Right ventricle myocardium inferior (tissue), 1 donor: ENCODE measurements at regions not wholly inside any gene's neighbourhood (a gene's known extent, or its start where the extent isn't known, plus 50 kb on each side); places are given as distances from the start of the nearest gene placed in this dataset.

Experiments used
- ATAC-seq: fragments of 200-7000 bp; cut with Tn5 transposase; one replicate; pipeline ENCODE4 v1.9.1; 2020; ENCODE audit warnings: mild to moderate bottlenecking, moderate library complexity
- DNase-seq: peaks from one replicate; pipeline ENCODE4 v3.0.0; 2021; ENCODE audit errors: missing footprints
- intact Hi-C: fragments of 100-400 bp; cut with DNase I; formaldehyde crosslinking; loops from one replicate; pipeline ENCODE4 v1.11.0; 2022
- donor health status: DM: no; HTN: yes; CAD: no; lungs with severe emphysema.

DNA sequence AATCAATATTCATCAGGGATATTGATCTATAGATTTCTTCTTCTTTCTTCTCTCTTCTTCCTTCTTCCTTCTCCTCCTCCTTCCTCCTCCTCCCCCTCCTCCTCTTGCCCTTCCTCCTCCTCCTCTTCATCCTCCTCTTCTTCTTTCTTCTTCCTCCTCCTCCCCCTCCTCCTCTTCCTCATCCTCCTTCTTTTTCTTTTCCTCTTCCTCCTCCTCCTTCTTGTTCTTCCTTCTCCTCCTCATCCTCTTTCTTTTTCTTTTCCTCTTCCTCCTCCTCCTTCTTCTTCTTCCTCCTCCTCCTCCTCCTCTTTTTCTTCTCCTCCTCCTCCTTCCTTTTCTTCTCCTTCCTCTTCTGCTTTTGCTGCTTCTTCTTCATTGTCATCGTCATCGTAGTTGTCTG, 52.4 kb upstream of the SERINC1 start:
- intact Hi-C loops = no loop called here
- DNase-seq = no peak
- no peak for ATAC-seq

DNA sequence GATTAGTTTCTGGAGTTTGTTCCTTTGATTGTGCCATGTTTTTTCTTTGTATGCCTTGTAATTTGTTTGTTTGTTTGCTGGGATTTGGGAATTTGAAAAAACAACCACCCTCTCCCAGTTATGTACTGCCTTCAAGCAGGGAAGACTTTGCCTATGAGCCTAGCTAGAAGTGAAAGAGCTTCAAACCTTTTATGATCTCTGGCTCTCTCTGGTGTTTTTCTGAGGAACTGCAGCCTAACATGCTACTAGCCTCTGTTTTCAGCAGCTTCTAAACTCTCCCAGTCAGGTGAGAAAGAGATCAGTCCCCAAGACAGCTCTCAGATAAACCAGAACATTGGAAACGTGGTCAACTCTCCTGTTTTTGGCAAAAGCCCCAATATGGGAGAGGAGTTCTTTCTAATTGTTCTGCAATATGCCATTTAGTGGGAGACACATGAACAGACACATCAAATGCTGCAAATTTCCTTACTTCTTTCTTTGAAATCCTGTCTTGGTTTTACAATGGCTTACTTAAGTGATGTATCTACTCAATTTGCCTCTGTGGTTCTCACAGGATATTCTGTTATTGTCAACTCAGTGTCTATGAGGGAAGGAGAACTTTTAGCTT, 58.9 kb upstream of the SERINC1 start:
- DNase-seq (no peak), ATAC-seq (peak; percentile 71)
- intact Hi-C loops = loop anchor here (1.0 to 5.0 kb wide), 3 partner anchors 38 to 149 kb away; no protein-coding TSS in a partner anchor

DNA sequence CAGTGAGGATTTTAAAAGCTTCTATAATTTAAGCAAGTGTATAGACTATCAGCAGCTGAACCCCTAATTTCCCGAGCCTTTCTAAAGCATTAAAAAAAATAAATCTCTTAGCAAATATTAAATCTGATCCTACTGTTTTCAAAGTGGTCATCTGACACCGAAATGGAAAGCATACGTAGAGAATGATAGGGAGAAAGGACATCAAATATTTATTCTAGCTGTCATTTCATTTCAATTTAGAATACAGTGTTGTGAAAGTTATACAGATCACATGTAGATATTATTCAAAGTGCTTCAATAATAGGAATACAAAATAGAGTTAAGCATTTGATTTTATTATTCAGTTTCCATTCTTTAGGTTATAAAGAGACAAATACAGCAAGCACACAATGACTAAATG, 61.9 kb upstream of the PKIB start:
- intact Hi-C loops = no loop called here
- ATAC-seq (no peak), DNase-seq (no peak)

DNA sequence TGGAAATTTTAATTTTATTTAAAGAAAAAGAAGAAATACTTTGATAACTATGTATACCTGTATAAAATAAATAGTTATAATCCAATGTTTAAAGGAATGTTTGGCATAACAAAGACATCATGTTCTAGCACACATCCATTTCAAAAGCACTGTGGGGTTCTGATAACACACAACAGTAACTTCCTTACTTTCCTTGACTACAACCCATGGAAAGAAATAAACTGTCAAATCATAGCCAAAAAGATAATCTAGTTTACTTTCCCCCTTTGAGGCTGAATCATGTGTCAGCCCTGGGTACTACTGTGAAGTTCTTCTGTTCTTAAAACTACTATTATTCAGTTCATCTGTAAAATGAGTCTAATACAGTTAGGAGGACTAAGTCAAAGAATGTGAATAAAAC, 61.4 kb upstream of the PKIB start:
- DNase-seq (no peak), ATAC-seq (no peak)
- intact Hi-C loops = no loop called here

DNA sequence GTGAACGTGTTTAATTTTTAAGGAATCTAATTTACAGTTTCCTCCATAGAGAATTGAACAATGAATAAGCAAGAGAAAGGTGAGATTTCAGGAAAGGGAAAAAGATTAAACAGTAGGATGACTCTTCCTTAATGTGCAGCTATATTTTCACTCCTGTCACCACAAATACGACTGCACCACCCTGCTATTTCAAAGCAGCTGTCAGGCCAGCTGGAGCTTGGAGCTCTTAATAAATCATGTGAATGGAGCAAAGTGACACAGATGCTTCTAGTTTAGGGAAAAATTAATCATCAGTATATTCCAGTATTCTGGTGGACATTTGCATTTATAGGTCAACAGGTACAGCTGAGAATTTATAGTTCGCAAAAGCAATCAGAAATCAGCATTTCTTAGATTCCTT, 56.5 kb upstream of the PKIB start:
- intact Hi-C loops = no loop called here
- DNase-seq (no peak), ATAC-seq (no peak)

DNA sequence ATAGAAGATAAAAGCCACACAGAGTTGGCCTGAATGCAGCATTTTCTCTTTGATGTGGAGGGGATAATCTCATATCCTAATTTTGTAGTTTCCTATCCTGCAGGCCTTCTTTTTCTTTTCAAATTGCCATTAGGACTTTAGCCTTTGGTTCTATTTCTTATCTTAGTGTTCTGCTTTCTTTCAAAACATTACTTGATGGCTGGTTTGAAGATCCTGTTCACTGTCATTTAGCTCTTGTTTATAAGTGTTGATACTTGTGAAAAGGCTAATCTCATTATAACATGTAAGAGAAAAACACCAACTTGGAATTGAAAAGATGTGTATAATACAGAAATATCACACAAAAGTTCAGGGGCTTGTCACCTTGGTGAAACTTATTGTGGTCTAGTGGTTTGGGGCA, 54.6 kb upstream of the PKIB start:
- ATAC-seq = no peak
- no peak for DNase-seq

DNA sequence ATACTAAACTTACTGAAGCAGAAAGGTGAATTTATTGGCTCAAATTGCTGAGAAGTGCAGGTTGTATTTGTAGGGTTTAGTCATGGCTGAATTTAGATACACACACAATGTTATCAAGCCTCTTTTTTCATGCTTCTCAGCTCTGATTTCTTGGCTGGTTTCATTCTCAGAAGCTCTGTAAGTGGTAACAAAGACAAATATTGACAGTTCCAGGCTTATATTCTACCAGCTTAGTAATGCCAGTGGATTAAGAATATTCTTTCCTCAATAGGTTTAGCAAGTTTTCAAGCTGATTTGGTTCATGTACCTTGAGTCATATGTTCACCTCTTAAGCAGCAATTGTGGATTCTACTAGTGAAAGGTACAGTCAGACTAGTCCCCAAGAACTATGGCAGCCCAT, 52.1 kb upstream of the PKIB start:
- no peak for DNase-seq
- intact Hi-C loops = no loop called here
- no peak for ATAC-seq

More for the DNA sequence above, 54.6 kb upstream of the PKIB start:
- intact Hi-C loops = no loop called here
